Stimulated activated CD4-positive, alpha-beta T cell treated with anti-CD3 and anti-CD28 coated beads, Interleukin-15, amount 100 ng/mL, for 24 hours (primary cell): ENCODE measurements at regions not wholly inside any gene's neighbourhood (a gene's known extent, or its start where the extent isn't known, plus 50 kb on each side); places are given as distances from the start of the nearest gene placed in this dataset.

Experiments
- DNase-seq: peaks from one replicate; pipeline ENCODE4 v3.0.0-alpha.2; 2020

DNA sequence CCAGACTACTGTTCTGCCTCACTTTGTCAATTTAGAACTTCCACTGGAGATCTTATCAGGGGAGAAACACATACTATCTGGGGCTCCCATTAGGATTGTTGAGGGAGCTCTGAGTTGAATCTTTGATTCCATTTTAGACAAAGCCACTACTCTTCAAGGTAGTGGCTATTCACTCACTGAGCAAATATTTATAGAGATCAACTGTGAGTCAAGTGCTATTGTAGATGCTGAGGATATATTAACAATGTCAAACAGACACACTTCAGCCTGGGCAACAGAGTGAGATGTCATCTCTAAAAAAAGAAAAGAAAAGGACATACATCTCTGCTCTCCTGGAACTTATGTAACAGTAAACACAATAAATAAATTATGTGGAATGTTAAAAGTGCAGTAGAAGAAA lies 315.3 kb downstream of the PTEN start:
- no peak for DNase-seq

DNA sequence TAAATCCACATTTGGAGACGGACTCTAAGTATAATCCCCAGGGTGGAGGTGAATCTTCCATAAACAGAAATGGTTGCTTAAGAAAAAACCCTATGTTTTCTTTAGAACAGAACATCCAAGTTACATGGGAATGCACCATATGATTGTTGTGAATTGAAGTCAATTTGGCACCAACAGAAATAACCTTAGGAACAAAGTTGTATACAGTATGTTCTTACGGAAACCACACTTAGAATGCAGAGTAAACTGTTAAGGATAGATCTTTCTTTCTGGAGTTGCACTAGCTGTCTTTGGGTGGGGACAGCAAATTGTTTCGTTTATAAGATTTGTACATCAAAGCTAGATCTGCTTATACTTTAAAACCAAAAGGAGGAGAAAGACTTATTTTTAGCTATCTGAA lies 316.4 kb downstream of the PTEN start:
- no peak for DNase-seq

DNA sequence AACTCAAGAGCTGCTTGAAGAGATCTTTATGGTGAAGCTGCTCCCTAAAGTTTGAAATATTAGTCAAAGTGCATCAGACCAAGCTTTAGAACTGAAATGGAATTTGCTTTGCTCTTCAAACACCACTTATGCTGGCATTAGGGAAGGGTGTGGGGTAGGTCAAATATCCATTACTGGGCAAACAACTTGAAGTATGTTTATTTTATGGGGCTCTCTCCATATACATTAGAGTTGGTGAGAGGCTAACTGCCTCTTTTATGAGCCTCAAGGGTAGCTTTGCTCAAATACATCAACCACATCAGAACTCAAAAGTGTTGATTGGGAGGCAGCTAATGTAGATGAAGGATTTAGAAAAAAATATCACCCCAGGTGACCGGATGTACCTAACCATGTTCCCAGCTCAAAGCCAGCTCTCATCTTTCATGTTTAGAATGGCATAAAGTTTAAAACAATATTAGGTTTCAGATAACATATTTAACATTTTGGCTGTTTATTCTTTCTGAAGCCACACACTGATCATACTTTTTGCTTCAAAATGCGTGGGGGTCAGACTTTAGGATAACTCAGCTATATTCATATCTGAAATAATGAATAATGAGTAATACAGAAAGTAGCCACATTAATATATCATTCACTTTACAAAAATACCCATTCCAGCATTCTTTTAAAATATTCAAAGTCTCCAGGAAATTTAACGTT lies 318.6 kb downstream of the PTEN start:
- no peak for DNase-seq

DNA sequence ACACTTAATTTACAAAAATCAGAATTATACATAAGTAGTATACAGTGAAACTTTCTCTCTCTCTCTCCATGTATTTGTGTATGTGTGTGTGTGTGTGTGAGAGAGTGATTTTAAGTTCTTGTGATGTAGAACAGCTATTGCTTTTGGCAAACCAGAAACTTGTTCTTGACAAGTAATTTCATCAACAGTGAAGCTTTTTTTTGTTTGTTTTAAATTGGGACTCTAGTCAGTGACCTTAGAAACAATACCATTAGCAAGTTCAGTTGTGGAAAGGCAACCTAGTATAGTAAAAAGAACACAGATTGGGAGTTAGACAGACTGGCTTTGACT lies 319.1 kb downstream of the PTEN start:
- no peak for DNase-seq

DNA sequence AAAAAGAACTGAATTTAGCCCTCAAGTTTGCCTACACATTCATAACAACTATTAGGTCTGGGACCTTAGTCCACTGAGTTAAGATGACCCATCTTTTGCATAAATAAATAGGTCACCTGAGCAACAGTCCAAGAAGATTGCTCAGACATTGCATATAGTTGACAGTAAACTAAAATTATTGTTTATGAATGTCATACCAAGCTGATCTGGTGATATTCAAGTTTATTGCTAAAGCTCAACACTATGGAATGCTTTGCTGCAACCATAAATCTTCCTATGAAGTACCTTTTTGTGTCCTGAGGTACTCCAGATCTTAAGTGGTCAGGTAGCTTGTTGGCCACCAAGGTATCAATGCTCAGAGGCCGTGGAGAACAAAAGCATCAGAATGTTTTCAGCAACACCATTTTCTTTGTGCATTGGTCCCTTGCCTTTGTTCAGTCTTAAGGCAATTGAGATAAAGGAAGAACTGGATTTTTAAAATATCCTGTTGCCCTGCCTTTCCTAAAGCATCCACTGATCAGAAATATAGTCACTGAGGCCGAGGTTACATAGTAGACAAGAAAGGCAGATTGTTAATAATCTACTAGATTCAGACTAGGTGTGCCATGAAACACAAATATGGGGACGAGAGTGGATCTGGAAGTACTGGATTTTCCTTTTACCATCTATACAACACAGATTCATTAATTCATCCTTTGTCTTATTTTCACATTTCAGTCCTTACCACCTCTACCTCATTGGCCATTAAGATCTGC lies 321.3 kb downstream of the PTEN start:
- no peak for DNase-seq

DNA sequence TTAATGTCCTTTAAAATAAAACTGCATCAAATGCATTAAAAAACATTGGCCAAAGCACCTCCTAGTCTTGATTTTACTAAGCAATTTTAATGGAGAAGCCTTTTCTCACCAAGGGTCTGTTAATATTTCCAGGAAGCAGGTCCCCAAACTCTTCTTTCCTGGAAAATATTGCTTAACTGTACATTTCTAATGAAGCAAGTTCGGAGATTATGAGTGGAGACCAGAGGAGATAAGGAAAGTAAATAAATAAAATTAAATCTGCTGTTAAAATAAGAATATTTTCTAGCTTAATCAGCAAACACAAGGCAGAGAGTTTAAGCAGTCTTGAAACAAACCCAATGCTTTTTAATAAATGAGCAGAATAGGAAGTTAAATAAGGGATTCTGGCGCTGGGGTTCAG lies 322.4 kb downstream of the PTEN start:
- DNase-seq = no peak

DNA sequence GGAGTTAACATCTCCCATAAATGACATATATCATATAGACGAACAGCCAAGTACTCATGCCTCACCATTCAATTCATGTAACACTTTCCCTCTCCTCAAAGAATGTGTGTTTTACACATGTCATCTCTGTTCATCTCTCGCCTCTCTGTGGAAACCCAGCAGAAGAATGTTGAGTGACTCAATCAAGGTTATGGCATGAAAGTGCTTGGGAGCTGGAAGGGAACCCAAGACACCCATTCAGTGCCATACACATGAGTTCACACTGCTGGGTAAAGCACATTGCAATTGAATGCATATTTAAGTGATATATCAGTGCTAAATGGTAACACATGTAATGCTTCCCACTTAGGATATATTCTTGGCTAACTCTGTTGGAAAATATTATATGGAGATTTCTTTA lies 322.9 kb downstream of the PTEN start:
- DNase-seq = no peak

DNA sequence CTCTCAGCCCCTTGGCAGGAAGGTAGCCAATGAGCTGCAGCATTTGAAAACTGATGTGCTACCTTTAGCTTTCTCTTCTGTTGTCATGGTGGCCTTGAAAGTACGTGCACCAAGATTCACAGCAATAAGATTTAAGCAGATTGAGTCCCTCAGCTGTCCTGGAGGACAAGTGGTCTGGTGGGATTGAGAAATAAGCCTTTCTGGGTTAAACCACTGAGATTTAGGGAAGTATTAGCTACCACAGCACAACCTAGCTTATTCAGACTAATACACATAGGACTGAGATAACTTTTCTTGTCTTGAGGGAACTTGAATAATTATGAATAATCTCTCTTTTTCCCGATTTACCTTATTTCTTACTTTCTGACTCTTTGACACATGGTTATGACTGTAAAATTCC lies 324.0 kb downstream of the PTEN start:
- DNase-seq = no peak

DNA sequence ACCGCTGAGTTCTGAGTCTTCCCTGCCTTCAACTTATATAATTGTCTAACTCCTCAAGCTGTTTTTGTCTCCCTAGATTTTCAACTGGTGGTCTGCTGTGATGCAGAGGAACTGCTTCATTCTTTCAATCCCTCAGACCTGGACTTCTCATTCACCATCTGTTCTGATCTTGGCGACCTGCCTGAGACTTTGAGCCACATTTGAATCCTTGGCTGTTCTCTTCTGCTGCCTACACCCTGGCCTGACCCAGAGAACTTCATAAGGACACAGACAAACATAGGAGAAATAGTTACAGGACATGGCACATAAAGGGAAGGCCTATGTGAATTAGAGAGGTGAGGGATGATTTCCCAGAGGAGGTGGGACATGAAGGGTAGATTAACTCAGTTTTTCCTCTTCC lies 326.7 kb downstream of the PTEN start:
- no peak for DNase-seq

DNA sequence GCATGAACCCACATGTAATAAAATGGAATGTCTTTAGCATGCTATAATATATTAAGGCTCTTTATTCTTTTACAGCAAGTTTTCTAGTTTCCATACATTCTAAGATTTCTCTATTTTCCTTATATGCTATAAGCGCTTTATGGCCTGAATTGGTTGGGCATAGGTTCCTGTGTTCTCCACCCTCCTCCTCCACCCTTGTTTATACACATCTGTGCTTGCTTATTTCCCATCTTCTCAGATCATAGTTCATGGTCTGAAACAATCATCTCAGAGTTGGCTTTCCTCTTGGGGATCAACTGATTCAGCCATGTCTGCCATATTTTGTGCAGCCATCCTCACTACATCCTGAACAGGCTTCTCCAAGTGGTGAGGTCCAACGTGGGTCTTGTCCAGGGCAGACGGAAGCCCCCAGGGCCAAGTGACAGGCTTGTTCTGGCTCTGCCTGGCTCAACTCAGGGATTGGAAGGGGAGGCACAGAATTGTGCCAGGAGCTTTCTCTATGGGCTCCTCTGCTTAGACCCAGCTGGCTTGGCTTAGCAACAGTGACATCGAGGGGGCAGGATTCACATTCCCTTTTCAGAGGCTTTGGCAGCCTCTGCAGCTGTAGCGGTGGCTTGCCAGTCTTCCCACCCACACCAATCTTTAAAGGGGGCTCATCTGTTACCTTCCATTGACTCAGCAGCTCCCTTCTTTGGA lies 327.3 kb downstream of the PTEN start:
- no peak for DNase-seq

DNA sequence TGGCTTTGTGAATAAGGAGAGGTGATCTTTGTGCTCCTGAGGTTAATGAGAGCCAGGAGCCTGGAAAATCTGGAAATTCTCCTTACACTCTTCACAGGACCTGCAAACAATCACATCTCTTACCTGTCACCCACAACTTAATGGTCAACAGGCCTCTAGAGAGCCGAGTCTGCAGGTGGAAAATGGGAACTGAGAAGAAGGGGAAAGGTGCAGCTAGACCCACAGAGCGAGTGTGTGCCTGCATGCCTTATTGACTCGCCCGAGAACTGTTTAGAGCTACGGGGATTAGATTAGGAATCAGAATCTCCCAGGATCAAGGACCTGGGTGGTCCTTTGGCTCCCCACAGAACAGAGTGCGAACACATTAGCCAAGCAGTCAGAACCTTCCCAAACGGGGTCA lies 329.6 kb downstream of the PTEN start:
- DNase-seq = no peak

DNA sequence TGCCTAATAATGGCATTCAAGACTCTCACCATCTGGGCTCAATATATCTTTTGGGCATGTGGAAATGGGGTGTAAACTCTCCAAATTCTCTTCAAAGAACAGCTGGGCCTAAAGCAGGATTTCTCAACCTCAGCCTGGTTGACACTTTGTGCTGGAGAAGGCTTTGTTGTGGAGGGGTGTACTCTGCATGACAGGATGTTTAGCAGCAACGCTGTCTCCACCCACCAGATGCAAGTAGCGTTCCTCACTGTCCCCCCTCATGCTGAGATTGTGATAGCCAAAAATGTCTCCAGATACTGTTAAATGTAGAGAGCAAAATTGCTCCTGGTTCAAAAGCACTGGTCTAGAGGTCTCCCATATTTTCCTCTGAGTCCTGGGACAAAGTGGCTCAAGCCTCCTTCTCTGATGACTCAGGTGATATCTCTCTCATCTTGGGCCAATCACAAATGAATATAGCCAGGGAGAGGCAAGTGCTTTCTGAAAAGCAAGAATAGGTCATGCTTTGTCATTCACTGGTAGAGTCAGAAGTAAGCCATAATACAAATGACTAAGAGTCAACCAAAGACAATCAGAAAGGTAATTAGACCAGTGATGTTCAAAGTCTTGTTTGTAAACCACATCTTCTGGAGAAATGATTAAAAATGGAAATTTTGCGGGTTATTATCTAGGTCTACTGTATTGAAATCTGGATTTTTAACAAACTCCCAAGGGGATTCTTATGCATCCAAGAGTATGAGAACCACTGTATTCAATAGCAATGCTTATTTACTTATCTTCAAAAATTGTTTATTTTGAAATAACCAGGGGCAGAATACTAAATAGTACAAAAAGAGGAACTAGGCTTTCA lies 330.8 kb downstream of the PTEN start:
- DNase-seq = peak; percentile 20

DNA sequence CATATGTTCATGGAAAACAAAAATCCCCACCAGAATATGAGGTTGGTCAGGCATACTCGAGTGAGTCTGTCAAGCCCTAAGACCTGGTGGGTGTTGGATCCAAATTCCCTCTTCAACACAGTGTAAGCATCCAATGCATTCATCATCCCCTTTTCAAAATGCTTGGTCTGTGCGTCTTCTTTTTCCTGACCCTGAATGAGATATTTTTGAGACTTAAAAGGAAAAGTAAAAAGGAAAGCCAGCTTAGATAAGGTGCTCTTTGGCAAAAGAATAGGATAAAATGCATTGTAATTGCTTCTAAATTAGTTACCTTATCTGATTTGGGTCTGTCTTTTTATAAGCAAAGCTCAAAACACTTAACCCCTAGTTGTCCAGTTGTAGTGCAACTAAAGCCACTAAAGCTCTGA lies 331.5 kb downstream of the PTEN start:
- DNase-seq = no peak

DNA sequence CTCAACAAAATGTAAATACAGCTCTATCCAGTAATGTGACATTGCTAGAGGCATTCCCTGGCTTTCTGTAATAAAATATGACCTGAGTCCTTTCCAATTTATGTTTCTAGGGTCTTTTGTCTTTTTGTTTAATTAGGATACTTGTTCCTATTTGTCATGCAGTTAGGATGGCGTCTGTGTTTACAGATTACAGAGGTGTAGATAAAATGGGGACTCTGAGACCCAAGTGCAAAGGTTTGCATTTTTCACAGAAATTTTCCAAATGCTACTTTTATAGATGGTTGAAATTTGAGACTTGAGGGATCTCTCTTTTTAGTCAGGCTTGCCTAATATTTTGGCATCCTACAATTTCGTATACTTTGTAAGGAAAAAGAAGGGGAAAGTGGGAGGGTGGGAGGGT lies 332.4 kb downstream of the PTEN start:
- no peak for DNase-seq

DNA sequence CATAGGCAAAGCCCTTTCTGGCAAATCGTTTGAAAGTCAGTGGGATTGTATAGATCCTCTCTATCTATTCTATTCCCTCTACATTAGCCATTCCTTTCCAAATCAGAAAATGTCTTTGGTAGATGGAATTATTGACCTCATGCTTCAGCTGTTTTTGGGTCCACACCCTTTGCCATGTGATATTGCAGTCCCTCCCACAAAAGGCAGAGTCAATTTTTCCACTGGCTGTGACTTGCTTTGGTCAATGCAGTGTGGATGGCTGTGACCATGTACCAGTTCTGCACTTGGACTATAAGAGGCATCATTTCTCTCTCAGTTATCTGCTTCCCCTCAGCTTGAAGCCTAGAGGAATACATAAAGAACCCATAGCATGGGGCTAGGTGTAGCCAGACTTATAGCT lies 332.9 kb downstream of the PTEN start:
- DNase-seq = no peak

DNA sequence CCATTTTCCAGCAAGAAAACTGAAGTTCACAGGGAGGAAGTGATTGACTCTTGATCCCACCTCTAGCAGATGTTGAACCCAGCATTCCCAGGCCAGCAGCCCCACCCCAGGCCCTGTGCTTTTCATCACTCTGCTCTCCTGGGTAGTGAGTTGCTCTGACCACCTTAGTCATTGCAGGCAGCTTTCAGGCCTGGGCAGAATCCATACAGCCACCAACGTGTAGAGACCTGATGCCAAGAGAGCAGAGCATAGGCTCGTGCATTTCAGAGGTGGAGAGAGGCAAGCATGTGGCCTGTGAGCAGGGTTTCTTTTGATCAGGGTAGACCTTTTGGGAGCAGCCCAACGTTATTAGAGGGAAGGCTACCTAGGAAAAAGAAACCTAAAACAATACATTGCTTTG lies 334.6 kb downstream of the PTEN start:
- DNase-seq = no peak

DNA sequence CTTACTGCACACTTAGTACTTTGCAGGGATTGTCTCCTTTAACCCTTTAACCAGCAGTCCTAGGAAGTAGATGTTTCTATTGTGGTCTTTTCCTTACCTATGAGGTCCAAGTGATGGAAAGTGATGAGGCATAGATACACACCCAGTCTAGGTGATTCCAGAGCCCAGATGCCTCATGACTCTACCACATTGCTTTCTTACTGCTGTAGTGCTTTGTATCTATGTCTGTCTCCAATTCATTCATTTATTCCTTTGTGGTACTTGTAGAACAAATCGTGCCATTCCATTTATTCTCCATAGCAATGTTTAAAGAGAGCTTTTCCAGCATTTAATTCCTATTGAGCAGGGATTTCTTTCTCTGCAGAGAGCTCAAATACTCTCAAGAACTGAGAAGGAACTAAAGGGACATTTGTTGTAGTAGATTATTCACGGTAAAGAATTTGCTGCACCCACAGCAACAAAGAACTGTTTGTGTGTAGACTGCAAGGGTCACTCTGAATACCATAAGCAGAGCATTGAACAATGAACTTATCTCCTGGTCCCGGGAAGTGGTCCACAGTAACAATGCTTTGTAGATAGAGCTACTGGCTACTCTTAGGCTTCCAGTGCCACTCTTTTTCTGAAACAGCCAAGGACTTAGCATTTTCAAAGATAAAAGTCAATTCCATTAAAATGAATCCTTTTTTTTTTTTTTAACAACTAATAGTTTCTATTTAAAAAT lies 337.0 kb downstream of the PTEN start:
- DNase-seq = no peak

DNA sequence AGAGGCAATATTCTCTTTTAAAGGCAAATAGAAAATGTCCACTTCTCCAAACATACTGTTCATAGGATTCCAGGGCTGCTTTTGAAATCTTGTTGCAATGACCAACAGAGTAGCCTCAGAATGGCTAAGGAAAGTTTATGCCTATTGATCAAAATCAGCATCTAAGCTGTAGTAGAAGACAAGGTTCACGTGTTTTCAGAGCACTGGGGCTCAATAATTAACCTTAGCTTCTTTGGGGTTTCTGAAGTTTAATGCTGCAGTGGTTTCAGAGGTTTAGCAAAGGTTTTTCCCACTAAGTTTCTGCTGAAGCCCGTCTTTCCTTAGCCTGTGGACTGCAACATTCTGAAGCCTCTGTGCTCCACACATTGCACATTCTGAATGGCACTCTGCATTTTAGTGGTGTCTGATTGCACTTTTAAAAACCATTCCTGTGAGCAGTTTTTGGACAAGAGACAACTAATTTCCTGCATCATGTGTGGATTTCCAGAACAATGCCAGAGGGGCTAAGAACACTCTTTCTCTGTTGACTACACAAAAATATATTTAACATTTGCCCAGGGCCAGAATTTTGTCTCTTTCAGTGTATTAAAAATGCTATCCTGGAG lies 342.5 kb downstream of the PTEN start:
- DNase-seq = no peak

DNA sequence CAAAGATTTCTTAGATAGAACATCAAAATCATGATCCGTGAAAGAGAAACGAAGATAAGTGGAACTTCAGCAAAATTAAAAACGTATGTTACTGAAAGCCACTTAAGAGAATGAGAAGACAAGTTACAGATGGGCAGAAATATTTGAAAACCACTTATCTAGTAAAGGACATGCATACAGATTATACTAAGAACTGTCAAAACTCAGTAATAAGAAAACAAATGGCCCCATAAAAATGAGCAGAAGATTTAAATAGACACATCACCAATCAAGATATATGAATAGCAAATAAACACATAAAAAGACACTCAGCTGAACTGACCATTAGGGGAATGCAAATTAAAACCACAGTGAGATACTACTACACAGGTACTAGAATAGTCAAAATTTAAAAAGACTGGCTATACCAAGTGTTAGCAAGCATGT lies 343.7 kb downstream of the PTEN start:
- DNase-seq = no peak

DNA sequence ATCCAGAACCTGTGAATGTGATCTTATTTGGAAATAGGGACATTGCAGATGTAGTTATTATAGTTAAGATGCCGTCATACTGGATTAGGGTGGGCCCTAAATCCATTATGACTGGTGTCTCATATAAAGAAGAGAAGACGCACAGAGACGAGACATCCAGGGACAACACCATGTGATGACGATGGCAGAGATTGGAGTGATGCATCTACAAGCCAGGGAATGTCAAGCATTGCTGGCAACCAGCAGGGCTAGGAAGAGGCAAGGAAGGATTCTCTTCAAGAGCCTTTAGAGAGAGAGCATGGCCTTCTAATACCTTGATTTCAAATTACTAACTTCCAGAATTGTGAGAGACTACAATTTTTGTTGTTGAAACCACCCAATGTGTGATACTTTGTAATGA lies 345.8 kb downstream of the PTEN start:
- DNase-seq = no peak

DNA sequence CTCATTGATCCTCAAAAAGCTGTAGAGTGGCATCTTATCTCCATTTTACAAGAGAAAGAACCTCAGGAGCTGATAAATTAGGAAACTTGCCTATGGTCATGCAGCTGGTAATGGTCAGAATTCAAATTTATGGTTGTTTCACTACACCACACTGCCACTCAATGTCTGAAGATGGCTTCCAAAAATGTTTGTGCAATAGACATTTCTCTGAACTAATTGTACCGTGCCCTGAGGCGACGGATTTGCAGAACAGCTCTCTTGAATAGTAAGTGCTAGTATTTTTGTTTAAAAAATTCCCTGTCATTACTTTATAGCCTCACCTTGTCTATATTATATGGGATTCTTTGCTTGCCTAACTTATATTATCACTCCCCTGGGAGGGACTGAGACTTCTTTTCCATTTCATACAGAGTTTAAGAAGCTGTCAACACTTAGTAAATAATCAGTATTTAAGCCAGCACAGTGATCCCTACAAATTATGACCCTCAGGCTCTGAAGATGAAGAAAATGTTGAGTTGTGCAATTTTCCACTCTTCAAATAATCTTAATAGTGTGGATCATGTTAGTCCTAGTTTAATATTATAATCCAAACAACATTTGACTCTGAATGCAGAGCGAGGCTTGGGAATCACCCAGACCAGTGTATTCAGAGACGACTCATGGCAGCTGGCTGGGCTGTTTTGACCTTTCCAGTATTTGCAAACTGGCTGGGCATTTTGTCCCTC lies 346.6 kb downstream of the PTEN start:
- DNase-seq = no peak

DNA sequence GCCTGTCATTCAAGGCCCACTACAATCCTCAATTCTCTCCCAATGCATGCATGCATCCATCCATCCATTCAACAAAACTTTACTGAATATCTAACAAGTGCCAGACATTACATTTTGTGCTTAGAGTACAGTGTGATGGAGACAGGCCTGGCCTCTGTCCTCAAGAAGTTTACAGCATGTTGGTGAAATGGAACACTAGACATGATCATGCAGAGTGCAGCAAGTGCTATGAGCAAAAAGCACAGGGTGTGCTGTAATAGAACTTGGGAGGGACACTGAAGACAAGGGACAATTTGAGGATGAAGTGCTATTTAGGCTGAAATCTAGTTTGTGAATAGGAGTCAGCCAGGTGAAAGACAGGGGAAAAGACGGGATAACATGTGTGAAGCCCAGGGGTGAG lies 347.8 kb downstream of the PTEN start:
- DNase-seq = no peak
